BJ (cell line): ENCODE measurements at regions not wholly inside any gene's neighbourhood (a gene's known extent, or its start where the extent isn't known, plus 50 kb on each side); places are given as distances from the start of the nearest gene placed in this dataset.
"Not testable (repeated sequence)": the region's sequence is repeated elsewhere in the genome, so short reads cannot be mapped to it uniquely, and the experiment has no call there.

Source experiments
- CTCF ChIA-PET: fragments of 350-600 bp; formaldehyde crosslinking; extraction: SDS; loops from one replicate; lab custom pipeline; 2021; ENCODE audit warnings: antibody characterized with exemption, inconsistent platforms; lab: Yijun Ruan, JAX
- POLR2A ChIA-PET: fragments of 300-600 bp; sonication (Branson Sonifier 250); formaldehyde crosslinking; extraction: SDS; loops from one replicate; lab custom pipeline; 2021; ENCODE audit warnings: antibody characterized with exemption; lab: Charles Lee
- DNase-seq: peaks from one replicate; pipeline ENCODE4 v3.0.0-alpha.2; 2011; ENCODE audit warnings: low read depth
- H3K27me3 ChIP-seq: 2 replicates; pipeline ENCODE4 v1.6.0; 2011; ENCODE audit warnings: low read length; ENCODE audit not compliant: control insufficient read depth, insufficient read depth
- H3K36me3 ChIP-seq: 2 replicates; pipeline ENCODE4 v1.5.1; 2011; ENCODE audit warnings: low read length; ENCODE audit not compliant: control insufficient read depth, insufficient read depth
- H3K4me3 ChIP-seq: 2 replicates; pipeline ENCODE4 v1.5.1; 2011; ENCODE audit warnings: low read depth, mild to moderate bottlenecking, control low read depth, low read length
- TF ChIP-seq, protein P1 (sequence below): IDR thresholded peaks from 2 replicates; pipeline ENCODE4 v1.5.1; 2011; ENCODE audit warnings: low read depth, mild to moderate bottlenecking, control low read depth, inconsistent platforms, low read length, moderate library complexity; ENCODE audit not compliant: insufficient read depth

DNA sequence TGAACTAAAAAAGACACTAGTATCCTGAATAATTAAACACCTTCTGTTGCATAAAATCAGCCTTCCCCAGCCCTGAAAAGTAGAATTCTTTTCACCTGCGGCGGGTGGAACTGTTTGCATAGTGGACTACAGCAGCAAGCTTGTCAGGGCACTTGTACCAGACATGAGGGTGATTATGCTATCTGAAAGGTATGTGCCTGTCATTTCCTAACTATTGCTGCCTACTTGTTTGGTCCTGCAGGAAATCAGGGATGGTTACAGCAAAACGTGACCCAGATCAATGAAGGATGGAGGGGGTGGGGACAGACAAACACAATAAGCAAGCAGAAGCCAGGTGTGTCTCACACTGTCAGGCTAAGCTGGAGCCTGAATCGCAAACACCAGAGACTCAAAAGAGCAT, 385.6 kb downstream of the MLLT3 start:
- Histone ChIP-seq H3K27me3 (no peaks in the 10 kb centered on the region; the same call in 1 of the 2 replicates), H3K4me3 (no peak overlapping the region), H3K36me3 (no peaks in the 10 kb centered on the region)
- CTCF ChIA-PET, result no interaction called here
- no peak for DNase-seq
- TF ChIP-seq, protein P1, sequence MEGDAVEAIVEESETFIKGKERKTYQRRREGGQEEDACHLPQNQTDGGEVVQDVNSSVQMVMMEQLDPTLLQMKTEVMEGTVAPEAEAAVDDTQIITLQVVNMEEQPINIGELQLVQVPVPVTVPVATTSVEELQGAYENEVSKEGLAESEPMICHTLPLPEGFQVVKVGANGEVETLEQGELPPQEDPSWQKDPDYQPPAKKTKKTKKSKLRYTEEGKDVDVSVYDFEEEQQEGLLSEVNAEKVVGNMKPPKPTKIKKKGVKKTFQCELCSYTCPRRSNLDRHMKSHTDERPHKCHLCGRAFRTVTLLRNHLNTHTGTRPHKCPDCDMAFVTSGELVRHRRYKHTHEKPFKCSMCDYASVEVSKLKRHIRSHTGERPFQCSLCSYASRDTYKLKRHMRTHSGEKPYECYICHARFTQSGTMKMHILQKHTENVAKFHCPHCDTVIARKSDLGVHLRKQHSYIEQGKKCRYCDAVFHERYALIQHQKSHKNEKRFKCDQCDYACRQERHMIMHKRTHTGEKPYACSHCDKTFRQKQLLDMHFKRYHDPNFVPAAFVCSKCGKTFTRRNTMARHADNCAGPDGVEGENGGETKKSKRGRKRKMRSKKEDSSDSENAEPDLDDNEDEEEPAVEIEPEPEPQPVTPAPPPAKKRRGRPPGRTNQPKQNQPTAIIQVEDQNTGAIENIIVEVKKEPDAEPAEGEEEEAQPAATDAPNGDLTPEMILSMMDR, result no peak
- POLR2A ChIA-PET, result no interaction called here

DNA sequence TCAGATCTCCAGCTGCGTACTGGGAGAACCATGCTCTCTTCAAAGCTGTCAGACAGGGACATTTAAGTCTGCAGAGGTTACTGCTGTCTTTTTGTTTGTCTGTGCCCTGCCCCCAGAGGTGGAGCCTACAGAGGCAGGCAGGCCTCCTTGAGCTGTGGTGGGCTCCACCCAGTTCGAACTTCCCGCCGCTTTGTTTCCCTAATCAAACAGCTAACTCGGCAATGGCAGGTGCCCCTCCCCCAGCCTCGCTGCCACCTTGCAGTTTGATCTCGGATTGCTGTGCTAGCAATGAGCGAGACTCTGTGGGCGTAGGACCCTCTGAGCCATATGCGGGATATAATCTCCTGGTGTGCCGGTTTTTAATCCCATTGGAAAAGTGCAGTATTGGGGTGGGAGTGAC, 387.1 kb downstream of the MLLT3 start:
- CTCF ChIA-PET, POLR2A ChIA-PET: not testable (repeated sequence)

DNA sequence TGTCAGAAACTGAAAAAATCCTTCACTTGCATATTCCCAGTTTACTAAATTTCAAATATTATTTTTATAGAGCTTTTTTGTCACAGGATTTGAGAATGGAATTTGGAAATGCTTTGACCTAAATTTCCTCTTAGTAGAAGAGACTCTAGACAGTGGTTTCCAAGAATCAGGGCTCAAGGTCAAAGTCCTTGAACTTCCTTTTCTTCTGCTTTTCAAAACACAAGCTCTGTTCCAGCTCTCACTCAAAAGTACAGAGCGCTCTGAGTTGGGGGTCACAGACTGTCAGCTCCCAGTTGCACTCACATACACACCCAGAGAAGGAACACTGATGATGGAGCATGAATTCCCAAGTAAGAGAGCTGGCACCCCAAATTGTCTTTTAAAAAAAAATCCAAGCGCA, 394.2 kb downstream of the MLLT3 start:
- ChIA-PET POLR2A (no interaction called here), CTCF (interaction anchor here (2.4 kb wide), 1 partner anchor 11 kb away, joined by 8 read pairs; no protein-coding TSS in a partner anchor)
- DNase-seq, result no peak
- no peak overlapping the region for H3K4me3 ChIP-seq
- H3K36me3 ChIP-seq, result no peaks in the 10 kb centered on the region
- H3K27me3 ChIP-seq, result no peaks in the 10 kb centered on the region
- TF ChIP-seq, protein P1, result no peak

More for the DNA sequence above, 387.1 kb downstream of the MLLT3 start:
- not testable (repeated sequence) for H3K36me3 ChIP-seq, DNase-seq, H3K4me3 ChIP-seq, H3K27me3 ChIP-seq

DNA sequence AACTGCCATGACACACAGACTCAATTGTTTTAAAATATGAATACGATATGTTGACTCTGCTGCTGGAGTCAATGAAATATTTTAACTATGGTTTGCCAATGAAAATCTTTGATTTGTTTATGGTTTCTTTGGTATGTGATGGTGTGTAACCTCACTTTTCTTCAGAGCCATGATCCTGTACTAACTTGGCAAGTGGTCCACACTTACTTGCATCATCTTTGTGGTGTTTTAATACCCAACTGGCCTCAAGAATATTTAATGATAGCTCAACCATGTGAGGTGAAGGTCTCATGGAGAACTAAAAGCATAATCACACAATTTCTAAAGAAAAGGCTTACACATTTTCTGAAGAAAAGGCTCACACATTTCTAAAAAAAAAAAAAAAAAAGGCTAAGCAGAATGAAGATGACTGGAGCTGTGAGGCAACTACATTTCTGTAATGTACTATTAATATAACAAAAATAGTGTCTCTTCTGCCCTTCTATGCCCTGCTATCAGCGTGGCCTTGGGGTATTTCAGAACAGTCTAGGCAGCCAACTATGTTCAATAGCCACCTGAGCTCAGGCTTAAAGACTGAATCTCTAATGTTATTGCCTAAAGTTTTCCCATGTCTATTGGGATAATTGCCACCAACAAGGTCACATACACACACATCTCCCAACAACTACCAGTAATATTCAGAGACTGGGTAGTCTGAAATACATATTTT, 395.0 kb downstream of the MLLT3 start:
- TF ChIP-seq, protein P1, result no peak

DNA sequence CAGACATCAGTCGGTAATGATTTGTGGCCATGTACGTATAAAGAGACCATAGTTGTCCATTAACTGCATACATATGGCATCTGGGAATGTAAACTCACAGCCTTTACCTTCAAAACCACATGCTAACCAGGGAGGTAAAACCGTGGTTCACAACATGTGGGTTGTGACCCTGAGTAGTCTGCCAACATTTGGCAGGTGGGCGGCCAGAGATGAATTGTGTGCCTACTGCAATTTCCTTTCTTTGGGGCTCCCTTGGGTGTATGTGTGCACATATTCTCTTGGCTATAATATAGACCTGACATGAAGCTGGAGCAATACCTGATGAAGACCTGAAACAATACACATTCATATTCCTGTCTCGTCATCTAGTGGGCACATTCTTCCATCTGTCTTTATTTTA, 396.0 kb downstream of the MLLT3 start:
- no peak for DNase-seq
- no peaks in the 10 kb centered on the region for H3K27me3 ChIP-seq
- no peak overlapping the region for H3K4me3 ChIP-seq
- TF ChIP-seq, protein P1, result no peak
- CTCF ChIA-PET, result no interaction called here
- POLR2A ChIA-PET, result no interaction called here
- H3K36me3 ChIP-seq, result no peaks in the 10 kb centered on the region

More for the DNA sequence above, 395.0 kb downstream of the MLLT3 start:
- Histone ChIP-seq H3K36me3 (no peaks in the 10 kb centered on the region), H3K27me3 (no peaks in the 10 kb centered on the region), H3K4me3 (no peak overlapping the region)
- POLR2A ChIA-PET, result no interaction called here
- no peak for DNase-seq
- CTCF ChIA-PET, result interaction anchor here (0.7 to 2.4 kb wide), 2 partner anchors 12 to 494 kb away, joined by 3 to 8 read pairs; no protein-coding TSS in a partner anchor
